NT2/D1 (cell line): ENCODE measurements at regions not wholly inside any gene's neighbourhood (a gene's known extent, or its start where the extent isn't known, plus 50 kb on each side); places are given as distances from the start of the nearest gene placed in this dataset.

ENCODE experiments used
- YY1 ChIP-seq: IDR thresholded peaks from 2 replicates; pipeline ENCODE4 v1.6.1; 2011; ENCODE audit not compliant: insufficient read length, insufficient read depth
- ZNF274 ChIP-seq: IDR thresholded peaks from 2 replicates; pipeline ENCODE4 v1.6.1; 2011; ENCODE audit warnings: mild to moderate bottlenecking, low read depth, low read length

DNA sequence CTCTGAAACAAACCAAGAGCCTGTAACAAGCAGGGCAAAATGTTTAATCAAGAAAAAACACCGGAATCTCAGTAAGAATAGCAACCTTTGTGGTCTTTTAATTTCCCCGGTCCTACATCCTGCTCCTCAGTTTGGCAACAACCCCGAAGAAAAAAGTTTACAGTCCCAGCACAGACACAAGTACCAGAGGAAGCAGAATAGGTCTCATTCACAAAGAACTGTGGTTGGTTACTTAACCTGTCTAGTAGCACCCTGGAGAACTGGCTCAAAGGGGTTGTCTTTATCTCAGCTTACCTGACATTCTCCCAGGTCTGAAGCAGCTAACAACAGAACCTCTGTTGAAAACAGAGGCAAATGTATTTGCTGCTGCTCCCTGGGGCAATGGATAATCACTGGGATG, 399.3 kb downstream of the AJAP1 start:
- no peak for TF ChIP-seq YY1
- no peak for TF ChIP-seq ZNF274
